Stomach (tissue), 4 donors: ENCODE measurements at regions not wholly inside any gene's neighbourhood (a gene's known extent, or its start where the extent isn't known, plus 50 kb on each side); places are given as distances from the start of the nearest gene placed in this dataset.

Experiments used
- CTCF ChIP-seq, 7 experiments: fragments of 450-650 bp in 4 of 7; fragments of 200-600 bp in 3 of 7; sonication (generic) in 3 of 7; IDR thresholded peaks; one replicate each; pipeline ENCODE4 v1.5.1; 2016 to 2019; ENCODE audit warnings: antibody characterized with exemption in 7 of 7, control low read depth in 2 of 7, mild to moderate bottlenecking in 1 of 7
- POLR2A ChIP-seq, 4 donors: fragments of 450-650 bp; IDR thresholded peaks; one replicate each; pipeline ENCODE4 v1.6.1; 2016; ENCODE audit warnings: antibody characterized with exemption in 4 of 4, control low read depth in 2 of 4, mild to moderate bottlenecking in 1 of 4, moderate library complexity in 1 of 4

DNA sequence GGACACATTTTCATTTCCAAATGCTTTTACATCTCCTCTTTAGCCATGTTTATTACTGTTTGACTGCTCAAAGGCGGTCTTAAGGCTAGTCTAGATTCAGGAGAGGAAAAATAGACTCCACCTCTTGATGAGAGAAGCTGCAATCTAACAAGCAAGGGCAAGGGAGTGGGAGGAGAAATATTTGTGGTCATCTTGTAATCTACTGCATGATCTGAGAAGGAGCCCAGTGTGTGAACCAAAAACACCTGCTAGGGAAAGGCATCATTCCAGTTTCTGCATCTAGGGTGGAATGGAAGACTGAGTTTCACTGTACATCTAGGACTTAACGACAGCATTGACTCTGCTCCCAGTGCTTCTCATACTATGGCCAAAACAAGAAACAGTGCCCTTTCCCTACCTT, 232.2 kb upstream of the HS3ST3A1 start:
- TF ChIP-seq POLR2A (IDR thresholded peaks at IDR 0.05) (no peak), CTCF (IDR thresholded peaks at IDR 0.05) (no peak)
